HG02798 (cell line): ENCODE measurements at regions not wholly inside any gene's neighbourhood (a gene's known extent, or its start where the extent isn't known, plus 50 kb on each side); places are given as distances from the start of the nearest gene placed in this dataset.
"Not testable (repeated sequence)": the region's sequence is repeated elsewhere in the genome, so short reads cannot be mapped to it uniquely, and the experiment has no call there.

Experiments used
- ATAC-seq: cut with Tn5 transposase; IDR thresholded peaks from one replicate; pipeline ENCODE4 v1.9.1; 2021; ENCODE audit warnings: mild to moderate bottlenecking; ENCODE audit not compliant: unreplicated experiment, poor library complexity

- no peak for ATAC-seq
These were observed 819.5 kb upstream of the ADGRB3 start for GRCh38 chr6:67815623-67816022.

- no peak for ATAC-seq
These were observed 820.8 kb upstream of the ADGRB3 start for GRCh38 chr6:67814262-67814661.

DNA sequence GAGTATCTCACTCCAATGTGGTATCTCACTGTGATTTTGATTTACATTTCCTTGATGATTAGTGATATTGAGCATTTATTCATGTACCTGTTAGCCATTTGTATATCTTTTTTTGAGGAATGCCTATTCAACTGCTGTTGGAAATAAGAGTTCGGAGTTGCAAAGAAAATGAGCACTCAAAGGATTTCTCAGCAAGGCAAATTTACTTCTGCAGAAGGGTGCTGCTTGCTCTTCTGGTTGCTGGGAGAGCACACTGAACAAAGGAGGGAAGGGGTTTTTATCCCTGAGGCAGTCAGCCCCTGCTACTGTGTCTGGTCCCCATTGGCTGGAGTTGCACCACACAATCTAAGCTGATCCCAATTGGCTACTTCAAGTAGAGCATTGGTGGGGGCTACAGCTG lies 822.4 kb upstream of the ADGRB3 start:
- ATAC-seq, result no peak

- no peak for ATAC-seq
These were observed 823.0 kb upstream of the ADGRB3 start for GRCh38 chr6:67812125-67812524.

GRCh38 chr6:67811239-67812037 lies 823.6 kb upstream of the ADGRB3 start:
- ATAC-seq, result no peak

GRCh38 chr6:67804808-67805207 lies 830.3 kb upstream of the ADGRB3 start:
- not testable (repeated sequence) for ATAC-seq

DNA sequence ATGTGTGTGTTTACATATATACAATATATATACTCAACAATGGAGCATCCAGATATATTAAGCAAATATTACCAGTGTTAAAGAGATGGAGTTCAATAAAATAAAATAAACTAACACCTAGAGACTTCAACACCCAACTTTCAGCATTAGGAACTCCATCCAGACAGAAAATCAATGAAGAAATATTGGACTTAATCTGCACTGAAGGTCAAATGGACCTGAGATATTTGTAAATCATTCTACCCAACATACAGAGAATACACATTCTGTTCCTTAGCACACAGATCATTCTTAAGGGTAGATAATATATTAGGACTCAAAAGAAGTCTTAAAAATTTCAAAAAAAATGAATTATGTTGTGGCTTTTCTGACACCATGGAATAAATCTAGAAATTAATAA lies 832.3 kb upstream of the ADGRB3 start:
- no peak for ATAC-seq

- no peak for ATAC-seq
These were observed 842.1 kb upstream of the ADGRB3 start for GRCh38 chr6:67792996-67793395.

DNA sequence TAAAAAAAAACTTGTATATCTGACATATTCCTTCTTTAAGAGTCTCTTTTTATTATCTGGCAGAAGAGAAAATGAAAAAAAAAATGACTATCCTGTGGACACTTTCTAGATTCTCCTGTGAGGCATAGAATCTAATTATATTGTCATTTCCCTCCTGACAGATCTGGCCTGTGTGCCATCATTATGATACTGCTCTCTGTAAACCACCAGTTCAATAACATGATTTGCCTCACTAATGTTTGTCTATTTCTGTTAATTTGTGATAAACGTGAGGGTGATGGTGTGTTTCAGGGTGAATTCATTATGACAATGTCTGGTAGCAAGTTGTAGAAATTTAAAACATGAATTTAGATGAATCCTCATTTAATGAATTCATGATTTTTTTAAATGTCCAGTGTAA lies 844.5 kb upstream of the ADGRB3 start:
- no peak for ATAC-seq

DNA sequence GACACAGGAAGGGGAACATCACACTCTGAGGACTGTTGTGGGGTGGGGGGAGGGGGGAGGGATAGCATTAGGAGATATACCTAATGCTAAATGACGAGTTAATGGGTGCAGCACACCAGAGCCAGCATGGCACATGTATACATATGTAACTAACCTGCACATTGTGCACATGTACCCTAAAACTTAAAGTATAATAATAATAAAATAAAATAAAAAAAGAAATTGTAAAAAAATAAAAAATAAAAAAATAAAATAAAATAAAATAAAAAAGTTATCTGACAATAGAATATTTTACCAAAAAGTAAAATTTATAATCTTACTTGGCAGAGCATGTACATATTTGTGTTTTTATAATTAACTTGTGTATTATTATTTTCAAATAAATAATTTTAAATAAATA lies 848.0 kb upstream of the ADGRB3 start:
- not testable (repeated sequence) for ATAC-seq

- ATAC-seq, result no peak
These were observed 855.2 kb upstream of the ADGRB3 start for GRCh38 chr6:67779876-67780275.

DNA sequence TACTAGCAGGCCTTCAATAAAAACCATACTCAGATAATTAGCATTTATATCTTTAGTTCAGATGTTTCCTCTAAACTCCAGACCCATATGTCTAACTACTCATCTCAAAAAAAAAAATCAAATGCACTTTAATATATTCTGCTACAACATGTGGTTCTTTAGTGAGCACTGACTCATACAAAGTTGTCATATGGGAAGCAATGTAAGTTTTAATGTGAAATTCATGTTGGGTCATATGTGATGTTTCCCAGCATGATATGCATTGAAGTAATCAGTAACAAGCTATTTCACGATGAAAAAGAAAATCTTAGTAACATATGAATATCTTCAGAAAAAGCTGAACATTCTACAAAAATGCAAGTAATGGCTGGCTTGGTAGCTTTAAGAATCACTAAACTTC lies 859.7 kb upstream of the ADGRB3 start:
- no peak for ATAC-seq

GRCh38 chr6:67768972-67769371 lies 866.1 kb upstream of the ADGRB3 start:
- ATAC-seq, result peak; percentile 66

GRCh38 chr6:67767046-67767822 lies 867.8 kb upstream of the ADGRB3 start:
- ATAC-seq, result not testable (repeated sequence)

DNA sequence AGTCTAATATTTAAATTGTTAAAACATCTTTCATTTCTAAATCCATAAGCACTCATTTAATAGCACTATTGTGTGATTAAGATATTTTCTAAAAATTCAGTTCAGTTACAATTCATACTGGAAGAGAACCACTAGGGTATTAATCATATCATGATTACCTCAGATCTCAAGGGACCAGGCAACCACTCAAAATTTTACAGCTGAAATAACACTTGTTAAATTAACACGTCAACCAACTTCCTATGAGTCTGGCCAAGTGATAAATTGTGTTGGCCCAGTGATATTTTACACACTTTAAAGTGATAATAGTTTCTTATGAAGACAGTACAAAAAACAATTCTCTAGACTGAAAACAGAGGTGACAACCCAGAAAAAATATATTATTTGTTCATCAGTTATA lies 869.0 kb upstream of the ADGRB3 start:
- no peak for ATAC-seq

GRCh38 chr6:67759001-67759400 lies 876.1 kb upstream of the ADGRB3 start:
- no peak for ATAC-seq

- no peak for ATAC-seq
These were observed 877.5 kb upstream of the ADGRB3 start for GRCh38 chr6:67757465-67758033.

DNA sequence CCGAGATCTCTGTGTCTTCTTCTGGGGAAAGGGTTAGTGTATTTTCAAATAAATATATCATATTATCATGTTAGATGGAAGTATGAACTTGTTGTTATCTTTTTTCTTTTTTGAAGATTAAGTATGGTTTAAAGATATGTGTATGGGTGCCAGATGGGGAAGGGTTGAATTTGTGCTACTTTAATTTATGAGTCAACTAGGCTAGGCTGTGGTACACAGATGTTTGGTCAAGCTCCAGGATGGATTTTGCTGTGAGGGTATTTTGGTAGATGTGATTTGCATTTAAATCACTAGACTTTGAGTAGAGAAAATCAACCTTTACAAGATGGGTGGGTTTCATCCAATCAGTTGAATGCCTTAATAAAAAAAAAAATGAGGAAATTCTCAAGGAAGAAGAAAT lies 886.6 kb upstream of the ADGRB3 start:
- no peak for ATAC-seq

- no peak for ATAC-seq
These were observed 898.3 kb upstream of the ADGRB3 start for GRCh38 chr6:67736816-67737215.

DNA sequence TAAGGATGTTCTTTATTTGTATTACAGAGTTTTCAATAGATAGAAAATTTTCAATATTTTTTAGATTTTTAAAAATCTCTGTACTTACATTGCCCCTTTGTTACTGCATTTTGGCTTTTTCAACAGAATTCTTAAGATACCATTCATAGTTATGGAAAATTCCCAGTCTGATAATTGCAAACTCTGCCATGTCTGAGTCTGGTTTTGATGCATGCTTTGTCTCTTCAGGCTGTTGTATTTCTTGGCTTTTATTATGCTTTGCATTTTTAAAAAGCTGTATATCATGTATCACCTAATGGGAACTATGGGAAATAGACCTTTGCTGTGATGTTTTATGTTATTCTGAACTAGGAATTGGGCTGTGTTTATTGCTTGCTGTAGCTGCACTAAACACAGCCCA lies 898.9 kb upstream of the ADGRB3 start:
- no peak for ATAC-seq

- ATAC-seq, result no peak
These were observed 899.5 kb upstream of the ADGRB3 start for GRCh38 chr6:67735623-67736022.
